ENCODE measurements at regions not wholly inside any gene's neighbourhood (a gene's known extent, or its start where the extent isn't known, plus 50 kb on each side); places are given as distances from the start of the nearest gene placed in this dataset.
"Not testable (repeated sequence)": the region's sequence is repeated elsewhere in the genome, so short reads cannot be mapped to it uniquely, and the experiment has no call there.

GRCh38 chr4:186871856-186872255, 148.2 kb upstream of the FAT1 start:
- Histone ChIP-seq H2BK12ac (ENCODE audit: insufficient read length, low read depth, low read length) (no peak overlapping the region), H3K79me2 (ENCODE audit: insufficient read depth, low read length) (no peaks in the 10 kb centered on the region), H3K9me3 (ENCODE audit: control insufficient read depth, low read depth, low read length) (peaks cover 8% of the 10 kb centered on the region), H4K20me1 (ENCODE audit: control insufficient read depth, insufficient read depth, insufficient read length) (no peaks in the 10 kb centered on the region), H3K23ac (ENCODE audit: insufficient read length, low read depth, low read length) (no peak overlapping the region), H2AK5ac (ENCODE audit: insufficient read length, low read length) (no peak overlapping the region), H4K8ac (replicated peaks; ENCODE audit: insufficient read length, low read depth, low read length) (no peak overlapping the region), H2BK5ac (ENCODE audit: insufficient read length, low read length) (no peak overlapping the region), H4K5ac (ENCODE audit: insufficient read length, low read depth, low read length) (no peak overlapping the region), H2BK20ac (ENCODE audit: low read depth, low read length, poor library complexity, severe bottlenecking) (no peak overlapping the region), H2BK120ac (ENCODE audit: low read depth, low read length, poor library complexity, severe bottlenecking) (no peak overlapping the region), H3K4ac (ENCODE audit: low read depth, low read length) (no peak overlapping the region), H3K4me1 (ENCODE audit: insufficient read depth, low read length) (no peaks in the 10 kb centered on the region), H3K56ac (ENCODE audit: insufficient read length, low read depth, low read length) (no peak overlapping the region), H3K79me1 (ENCODE audit: insufficient read depth, low read depth, low read length, poor library complexity, severe bottlenecking) (no peaks in the 10 kb centered on the region), H3K9ac (ENCODE audit: extremely low read depth, insufficient read length, low read length) (no peak overlapping the region), H3K4me2 (ENCODE audit: insufficient read depth, insufficient read length, low read length) (no peak overlapping the region), H3K27me3 (ENCODE audit: insufficient read depth, low read length) (no peaks in the 10 kb centered on the region), H2BK15ac (ENCODE audit: low read depth, low read length) (no peak overlapping the region), H3K23me2 (ENCODE audit: insufficient read length, low read depth, low read length, poor library complexity, severe bottlenecking) (no peaks in the 10 kb centered on the region), H3K14ac (ENCODE audit: insufficient read depth, low read length) (no peak overlapping the region), H3K27ac (ENCODE audit: insufficient read length, low read depth, low read length) (no peak overlapping the region), H4K91ac (ENCODE audit: insufficient read length, low read depth, low read length) (no peak overlapping the region), H3K18ac (ENCODE audit: insufficient read length, low read depth, low read length) (no peak overlapping the region), H3T11ph (ENCODE audit: low read length) (no peak overlapping the region), H2AFZ (ENCODE audit: low read length) (no peak overlapping the region)
- DNase-seq = no peak
- peaks cover 0 to 22% (median 1%) of the 10 kb centered on the region in 3 experiments; a peak in 4 of 7 replicates for H3K36me3 Mint-ChIP-seq (ENCODE audit: insufficient read depth in 1 of 3, low read depth in 3 of 3)
- no peaks in the 10 kb centered on the region for H3K4me1 Mint-ChIP-seq
- peaks cover 17 to 25% of the 10 kb centered on the region in 2 experiments for H3K9me3 Mint-ChIP-seq
- no peak overlapping the region for H3K27ac Mint-ChIP-seq
- no peak overlapping the region for H3K4me3 Mint-ChIP-seq
- WGBS (ENCODE audit: extremely low coverage, insufficient read length, low lambda C conversion rate) = no CpG with 5 or more reads among the region's 3 CpGs
- TF ChIP-seq CTCF (conservative IDR thresholded peaks at IDR 0.05) = no peak
- H3K27me3 Mint-ChIP-seq (ENCODE audit: low read depth) = no peaks in the 10 kb centered on the region

GRCh38 chr4:186873095-186873494, 149.4 kb upstream of the FAT1 start:
- Mint-ChIP-seq H3K36me3 (ENCODE audit: insufficient read depth in 1 of 3, low read depth in 3 of 3) (peaks cover 0 to 22% (median 1%) of the 10 kb centered on the region in 3 experiments; a peak in 4 of 7 replicates), H3K9me3 (peaks cover 17 to 25% of the 10 kb centered on the region in 2 experiments)
- H3K27ac Mint-ChIP-seq; H4K20me1 ChIP-seq (ENCODE audit: control insufficient read depth, insufficient read depth, insufficient read length); H3K4me3 Mint-ChIP-seq; H3K4ac ChIP-seq (ENCODE audit: low read depth, low read length); H2AK5ac ChIP-seq (ENCODE audit: insufficient read length, low read length); H3K4me2 ChIP-seq (ENCODE audit: insufficient read depth, insufficient read length, low read length); H3K9ac ChIP-seq (ENCODE audit: extremely low read depth, insufficient read length, low read length); H3K79me2 ChIP-seq (ENCODE audit: insufficient read depth, low read length); H3K56ac ChIP-seq (ENCODE audit: insufficient read length, low read depth, low read length); H3K9me3 ChIP-seq (ENCODE audit: control insufficient read depth, low read depth, low read length); H3K23me2 ChIP-seq (ENCODE audit: insufficient read length, low read depth, low read length, poor library complexity, severe bottlenecking); H3K4me1 ChIP-seq (ENCODE audit: insufficient read depth, low read length); H4K5ac ChIP-seq (ENCODE audit: insufficient read length, low read depth, low read length); H3K4me1 Mint-ChIP-seq; H2BK5ac ChIP-seq (ENCODE audit: insufficient read length, low read length); H2BK20ac ChIP-seq (ENCODE audit: low read depth, low read length, poor library complexity, severe bottlenecking); H3K27me3 ChIP-seq (ENCODE audit: insufficient read depth, low read length); H3K14ac ChIP-seq (ENCODE audit: insufficient read depth, low read length); H2BK15ac ChIP-seq (ENCODE audit: low read depth, low read length); H4K91ac ChIP-seq (ENCODE audit: insufficient read length, low read depth, low read length); H3K27ac ChIP-seq (ENCODE audit: insufficient read length, low read depth, low read length); DNase-seq; H3K18ac ChIP-seq (ENCODE audit: insufficient read length, low read depth, low read length); H3T11ph ChIP-seq (ENCODE audit: low read length); H2BK120ac ChIP-seq (ENCODE audit: low read depth, low read length, poor library complexity, severe bottlenecking); H2BK12ac ChIP-seq (ENCODE audit: insufficient read length, low read depth, low read length); H3K23ac ChIP-seq (ENCODE audit: insufficient read length, low read depth, low read length); H2AFZ ChIP-seq (ENCODE audit: low read length); H3K27me3 Mint-ChIP-seq (ENCODE audit: low read depth); H3K79me1 ChIP-seq (ENCODE audit: insufficient read depth, low read depth, low read length, poor library complexity, severe bottlenecking); H4K8ac ChIP-seq (replicated peaks; ENCODE audit: insufficient read length, low read depth, low read length): not testable (repeated sequence)
- no CpG with 5 or more reads among the region's 1 CpG for WGBS (ENCODE audit: extremely low coverage, insufficient read length, low lambda C conversion rate)
